ENCODE measurements at regions not wholly inside any gene's neighbourhood (a gene's known extent, or its start where the extent isn't known, plus 50 kb on each side); places are given as distances from the start of the nearest gene placed in this dataset.

- ATAC-seq, result no peak
- intact Hi-C loops (cut with micrococcal nuclease; ENCODE audit: unreplicated experiment) (no loop called here), in situ Hi-C loops (cut with MboI) (no loop called here)
- Histone ChIP-seq H4K20me1 (ENCODE audit: control insufficient read depth, insufficient read depth) (no peaks in the 10 kb centered on the region), H3K9me3 (replicated peaks; ENCODE audit: control insufficient read depth, insufficient read depth, low read length) (no peaks in the 10 kb centered on the region), H3K79me2 (ENCODE audit: control insufficient read depth, insufficient read depth, low read length) (no peaks in the 10 kb centered on the region), H3K4me1 (ENCODE audit: control insufficient read depth, insufficient read depth, low read length) (no peaks in the 10 kb centered on the region), H3K4me2 (ENCODE audit: control insufficient read depth, insufficient read depth) (no peak overlapping the region), H3K9ac (ENCODE audit: control insufficient read depth, insufficient read depth, low read length) (no peak overlapping the region), H3K27ac (ENCODE audit: control insufficient read depth, insufficient read depth) (no peak overlapping the region), H3K27me3 (replicated peaks in 1 of 2; ENCODE audit: control insufficient read depth in 2 of 2, insufficient read depth in 2 of 2, low read length in 1 of 2) (no peaks in the 10 kb centered on the region), H3K4me3 (no peak overlapping the region), H3K36me3 (ENCODE audit: control insufficient read depth in 2 of 2, insufficient read depth in 2 of 2, low read length in 1 of 2) (no peaks in the 10 kb centered on the region), H2AFZ (ENCODE audit: control insufficient read depth, low read depth, low read length) (no peak overlapping the region)
- no peak for FAIRE-seq
- SMC1A ChIA-PET (ENCODE audit: uncharacterized antibody, unreplicated experiment), result no interaction called here
- RAD21 ChIA-PET (ENCODE audit: unreplicated experiment), result no interaction called here
- no TSS peak for BruUV-seq (replicated peaks)
- CTCF ChIA-PET, result no interaction called here
- 62% methylated on average over 5 of the region's 5 CpGs for WGBS (ENCODE audit: insufficient coverage, insufficient replicate concordance, low lambda C conversion rate, missing lambda C conversion rate)
- no peak for DNase-seq (ENCODE audit: low read depth, low spot score)
- POLR2A ChIA-PET, result no interaction called here
- TF ChIP-seq POLR2A (IDR thresholded peaks at IDR 0.05; ENCODE audit: low read depth, low read length), result no peak
- no peak for TF ChIP-seq MYC (IDR thresholded peaks at IDR 0.05; ENCODE audit: insufficient read depth, insufficient read length, insufficient replicate concordance, low read length, severe bottlenecking)
- TF ChIP-seq, protein P1, sequence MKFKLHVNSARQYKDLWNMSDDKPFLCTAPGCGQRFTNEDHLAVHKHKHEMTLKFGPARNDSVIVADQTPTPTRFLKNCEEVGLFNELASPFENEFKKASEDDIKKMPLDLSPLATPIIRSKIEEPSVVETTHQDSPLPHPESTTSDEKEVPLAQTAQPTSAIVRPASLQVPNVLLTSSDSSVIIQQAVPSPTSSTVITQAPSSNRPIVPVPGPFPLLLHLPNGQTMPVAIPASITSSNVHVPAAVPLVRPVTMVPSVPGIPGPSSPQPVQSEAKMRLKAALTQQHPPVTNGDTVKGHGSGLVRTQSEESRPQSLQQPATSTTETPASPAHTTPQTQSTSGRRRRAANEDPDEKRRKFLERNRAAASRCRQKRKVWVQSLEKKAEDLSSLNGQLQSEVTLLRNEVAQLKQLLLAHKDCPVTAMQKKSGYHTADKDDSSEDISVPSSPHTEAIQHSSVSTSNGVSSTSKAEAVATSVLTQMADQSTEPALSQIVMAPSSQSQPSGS (IDR thresholded peaks at IDR 0.05; ENCODE audit: low read length), result no peak
- TF ChIP-seq RBBP5 (conservative IDR thresholded peaks at IDR 0.05), result no peak
- TF ChIP-seq SP1 (IDR thresholded peaks at IDR 0.05; ENCODE audit: low read depth, low read length), result no peak
- TF ChIP-seq USF2 (IDR thresholded peaks at IDR 0.05; ENCODE audit: borderline replicate concordance, low read depth, low read length), result no peak
- TF ChIP-seq FOXK2 (IDR thresholded peaks at IDR 0.05), result no peak
- no peak for TF ChIP-seq SREBF2 (IDR thresholded peaks at IDR 0.05; ENCODE audit: low read length)
- no peak for TF ChIP-seq BCL11A (IDR thresholded peaks at IDR 0.05; ENCODE audit: low read depth, low read length)
- TF ChIP-seq RELB (IDR thresholded peaks at IDR 0.05; ENCODE audit: low read depth), result no peak
- no peak for TF ChIP-seq PAX5 (IDR thresholded peaks at IDR 0.05; ENCODE audit: borderline replicate concordance, low read depth, low read length)
- TF ChIP-seq JUNB (IDR thresholded peaks at IDR 0.05), result no peak
- TF ChIP-seq KDM1A (IDR thresholded peaks at IDR 0.05; ENCODE audit: borderline replicate concordance), result no peak
- TF ChIP-seq RAD21 (IDR thresholded peaks at IDR 0.05; ENCODE audit: insufficient read depth, low read depth, low read length), result no peak
- no peak for TF ChIP-seq SMC3 (IDR thresholded peaks at IDR 0.05; ENCODE audit: borderline replicate concordance, low read length)
- TF ChIP-seq, protein P2, sequence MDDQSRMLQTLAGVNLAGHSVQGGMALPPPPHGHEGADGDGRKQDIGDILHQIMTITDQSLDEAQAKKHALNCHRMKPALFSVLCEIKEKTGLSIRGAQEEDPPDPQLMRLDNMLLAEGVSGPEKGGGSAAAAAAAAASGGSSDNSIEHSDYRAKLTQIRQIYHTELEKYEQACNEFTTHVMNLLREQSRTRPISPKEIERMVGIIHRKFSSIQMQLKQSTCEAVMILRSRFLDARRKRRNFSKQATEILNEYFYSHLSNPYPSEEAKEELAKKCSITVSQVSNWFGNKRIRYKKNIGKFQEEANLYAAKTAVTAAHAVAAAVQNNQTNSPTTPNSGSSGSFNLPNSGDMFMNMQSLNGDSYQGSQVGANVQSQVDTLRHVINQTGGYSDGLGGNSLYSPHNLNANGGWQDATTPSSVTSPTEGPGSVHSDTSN (IDR thresholded peaks at IDR 0.05; ENCODE audit: insufficient replicate concordance, low read depth, low read length), result no peak
- no peak for TF ChIP-seq RCOR1 (conservative IDR thresholded peaks at IDR 0.05; ENCODE audit: low read depth, low read length)
- no peak for TF ChIP-seq HDAC2 (IDR thresholded peaks at IDR 0.05)
- no peak for TF ChIP-seq NBN (IDR thresholded peaks at IDR 0.05)
These were observed 106.5 kb upstream of the COL24A1 start for GRCh38 chr1:86263101-86263500.
